MM.1S (cell line): ENCODE measurements at regions not wholly inside any gene's neighbourhood (a gene's known extent, or its start where the extent isn't known, plus 50 kb on each side); places are given as distances from the start of the nearest gene placed in this dataset.

Source experiments
- DNase-seq: peaks from one replicate; pipeline ENCODE4 v3.0.0-alpha.2; 2015
- H2AFZ ChIP-seq: fragments of 300-600 bp; sonication (generic); 2 replicates; pipeline ENCODE4 v1.6.0; 2016; ENCODE audit warnings: antibody characterized with exemption, low read length
- H3F3A ChIP-seq: fragments of 300-600 bp; sonication (generic); 2 replicates; pipeline ENCODE4 v1.6.1; 2016; ENCODE audit warnings: mild to moderate bottlenecking, antibody characterized with exemption, low read length, moderate library complexity, mixed read lengths; ENCODE audit not compliant: insufficient read depth
- H3K27ac ChIP-seq: fragments of 300-600 bp; sonication (generic); 2 replicates; pipeline ENCODE4 v1.5.1; 2016; ENCODE audit warnings: mild to moderate bottlenecking, low read length
- H3K27me3 ChIP-seq: fragments of 300-600 bp; sonication (generic); replicated peaks from 2 replicates; pipeline ENCODE4 v1.6.0; 2016; ENCODE audit warnings: low read length; ENCODE audit not compliant: insufficient read depth
- H3K36me3 ChIP-seq: fragments of 300-600 bp; sonication (generic); replicated peaks from 2 replicates; pipeline ENCODE4 v1.6.1; 2016; ENCODE audit warnings: mild to moderate bottlenecking, low read length, mixed read lengths; ENCODE audit not compliant: insufficient read depth
- H3K4me1 ChIP-seq: fragments of 300-600 bp; sonication (generic); 2 replicates; pipeline ENCODE4 v1.6.1; 2016; ENCODE audit warnings: low read length, mixed read lengths
- H3K4me2 ChIP-seq: fragments of 300-600 bp; sonication (generic); 2 replicates; pipeline ENCODE4 v1.6.0; 2016; ENCODE audit warnings: low read depth, low read length
- H3K4me3 ChIP-seq: fragments of 300-600 bp; sonication (generic); 2 replicates; pipeline ENCODE4 v1.5.1; 2016; ENCODE audit warnings: low read length, mixed read lengths
- H3K79me2 ChIP-seq: fragments of 300-600 bp; sonication (generic); 2 replicates; pipeline ENCODE4 v1.6.1; 2016; ENCODE audit warnings: mixed run types, low read length, mixed read lengths
- H3K9ac ChIP-seq: fragments of 300-600 bp; sonication (generic); 2 replicates; pipeline ENCODE4 v1.6.1; 2016; ENCODE audit warnings: low read length, mixed read lengths
- H3K9me2 ChIP-seq: fragments of 300-600 bp; sonication (generic); replicated peaks from 2 replicates; pipeline ENCODE4 v1.6.1; 2016; ENCODE audit warnings: mild to moderate bottlenecking, low read length, mixed read lengths; ENCODE audit not compliant: insufficient read depth
- H3K9me3 ChIP-seq: fragments of 300-600 bp; sonication (generic); replicated peaks from 2 replicates; pipeline ENCODE4 v1.6.1; 2016; ENCODE audit warnings: mild to moderate bottlenecking, low read length, mixed read lengths; ENCODE audit not compliant: insufficient read depth
- H4K20me1 ChIP-seq: fragments of 300-600 bp; sonication (generic); 2 replicates; pipeline ENCODE4 v1.6.1; 2016; ENCODE audit warnings: mild to moderate bottlenecking, low read length, moderate library complexity, mixed read lengths; ENCODE audit not compliant: insufficient read depth
- CTCF ChIP-seq: fragments of 300-600 bp; sonication (generic); IDR thresholded peaks from 2 replicates; pipeline ENCODE4 v1.5.1; 2016; ENCODE audit warnings: antibody characterized with exemption, low read length, mixed read lengths
- EZH2 ChIP-seq: fragments of 300-600 bp; sonication (generic); optimal IDR thresholded peaks from 2 replicates; pipeline ENCODE3; 2017; ENCODE audit warnings: low read depth, mild to moderate bottlenecking, antibody characterized with exemption, low read length, mixed read lengths
- EZH2phosphoT487 ChIP-seq: fragments of 300-600 bp; sonication (generic); IDR thresholded peaks from 2 replicates; pipeline ENCODE4 v1.6.1; 2018; ENCODE audit warnings: antibody characterized with exemption, low read length

DNA sequence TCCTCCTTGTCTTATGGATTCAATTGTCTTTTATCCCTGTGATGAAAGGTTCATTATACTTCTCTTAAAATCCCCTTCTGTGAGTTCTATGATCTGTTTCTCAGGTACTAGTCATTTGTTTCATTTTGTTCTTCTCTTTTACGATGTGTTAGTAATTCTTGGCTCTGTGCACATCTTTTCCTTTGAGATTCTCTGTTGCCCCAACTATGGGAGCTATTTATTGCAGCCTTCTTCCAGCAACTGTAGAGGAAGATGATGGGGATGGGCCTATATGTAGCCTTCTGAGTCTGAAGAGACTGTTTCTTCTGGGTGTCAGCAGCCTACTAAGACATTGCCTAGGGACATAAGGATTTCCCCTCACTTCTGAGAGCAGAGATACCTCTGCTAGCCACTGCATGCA, 50.4 kb upstream of the TRERF1 start:
- no peaks in the 10 kb centered on the region for H3K4me1 ChIP-seq
- no peaks in the 10 kb centered on the region for H3K27me3 ChIP-seq
- H4K20me1 ChIP-seq = no peaks in the 10 kb centered on the region
- H2AFZ ChIP-seq = no peak overlapping the region
- H3F3A ChIP-seq = no peaks in the 10 kb centered on the region
- H3K9me2 ChIP-seq = no peaks in the 10 kb centered on the region
- no peak overlapping the region for H3K4me2 ChIP-seq
- H3K27ac ChIP-seq = no peak overlapping the region
- H3K9me3 ChIP-seq = no peaks in the 10 kb centered on the region
- no peak for DNase-seq
- H3K36me3 ChIP-seq = no peaks in the 10 kb centered on the region
- H3K4me3 ChIP-seq = no peak overlapping the region
- TF ChIP-seq EZH2phosphoT487 (no peak), EZH2 (no peak), CTCF (no peak)
- no peak overlapping the region for H3K9ac ChIP-seq
- H3K79me2 ChIP-seq = no peaks in the 10 kb centered on the region
